ENCODE measurements at regions not wholly inside any gene's neighbourhood (a gene's known extent, or its start where the extent isn't known, plus 50 kb on each side); places are given as distances from the start of the nearest gene placed in this dataset.

DNA sequence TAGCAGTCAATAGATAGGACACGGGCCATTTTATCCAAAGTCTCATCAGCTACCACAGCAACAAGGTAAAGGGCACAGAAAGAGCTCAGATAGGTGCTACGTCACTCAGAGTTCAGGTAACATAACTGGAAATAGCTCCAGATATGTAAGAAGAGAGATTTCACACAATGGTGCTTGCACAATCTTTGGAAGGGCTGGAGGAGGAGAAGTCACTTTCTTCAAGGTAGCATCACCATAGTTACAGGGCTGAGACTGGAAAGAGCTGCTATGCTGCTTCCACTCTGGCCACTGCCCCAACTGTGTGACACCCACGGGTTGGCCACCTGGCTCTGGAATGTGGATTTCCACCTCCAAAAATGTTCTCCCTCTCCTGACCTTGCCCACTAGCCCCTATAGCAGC is 448.8 kb upstream of the THBS1 start:
- no peak for TF ChIP-seq EZH2phosphoT487 (IDR thresholded peaks at IDR 0.05; ENCODE audit: low read depth)
- TF ChIP-seq, protein P1, sequence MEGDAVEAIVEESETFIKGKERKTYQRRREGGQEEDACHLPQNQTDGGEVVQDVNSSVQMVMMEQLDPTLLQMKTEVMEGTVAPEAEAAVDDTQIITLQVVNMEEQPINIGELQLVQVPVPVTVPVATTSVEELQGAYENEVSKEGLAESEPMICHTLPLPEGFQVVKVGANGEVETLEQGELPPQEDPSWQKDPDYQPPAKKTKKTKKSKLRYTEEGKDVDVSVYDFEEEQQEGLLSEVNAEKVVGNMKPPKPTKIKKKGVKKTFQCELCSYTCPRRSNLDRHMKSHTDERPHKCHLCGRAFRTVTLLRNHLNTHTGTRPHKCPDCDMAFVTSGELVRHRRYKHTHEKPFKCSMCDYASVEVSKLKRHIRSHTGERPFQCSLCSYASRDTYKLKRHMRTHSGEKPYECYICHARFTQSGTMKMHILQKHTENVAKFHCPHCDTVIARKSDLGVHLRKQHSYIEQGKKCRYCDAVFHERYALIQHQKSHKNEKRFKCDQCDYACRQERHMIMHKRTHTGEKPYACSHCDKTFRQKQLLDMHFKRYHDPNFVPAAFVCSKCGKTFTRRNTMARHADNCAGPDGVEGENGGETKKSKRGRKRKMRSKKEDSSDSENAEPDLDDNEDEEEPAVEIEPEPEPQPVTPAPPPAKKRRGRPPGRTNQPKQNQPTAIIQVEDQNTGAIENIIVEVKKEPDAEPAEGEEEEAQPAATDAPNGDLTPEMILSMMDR (IDR thresholded peaks at IDR 0.05; ENCODE audit: low read depth, low read length): no peak

Data from OCI-LY3 (cell line).